Upper lobe of left lung (tissue), 6 donors: ENCODE measurements at regions not wholly inside any gene's neighbourhood (a gene's known extent, or its start where the extent isn't known, plus 50 kb on each side); places are given as distances from the start of the nearest gene placed in this dataset.

Experiments
- ATAC-seq, 2 donors: fragments of 200-7000 bp; cut with Tn5 transposase; one replicate each; pipeline ENCODE4 v1.9.1; 2022; ENCODE audit warnings: mild to moderate bottlenecking in 2 of 2, moderate library complexity in 2 of 2; ENCODE audit not compliant: low FRiP score in 2 of 2
- DNase-seq, 2 donors: peaks; one replicate each; pipeline ENCODE4 v3.0.0-alpha.2; 2019 to 2020
- H3K27ac ChIP-seq, 4 donors: fragments of 200-600 bp; sonication (generic); one replicate each; pipeline ENCODE4 v1.5.1; 2016 to 2019
- H3K27me3 ChIP-seq, 4 donors: fragments of 200-600 bp; sonication (generic); one replicate each; pipeline ENCODE4 v1.5.1; 2017 to 2019
- H3K36me3 ChIP-seq, 4 donors: fragments of 200-600 bp; sonication (generic); one replicate each; pipeline ENCODE4 v1.5.1; 2016 to 2019
- H3K4me1 ChIP-seq, 4 donors: fragments of 200-600 bp; sonication (generic); one replicate each; pipeline ENCODE4 v1.5.1; 2018 to 2019
- H3K4me3 ChIP-seq, 4 donors: fragments of 200-600 bp; sonication (generic); one replicate each; pipeline ENCODE4 v1.5.1; 2017 to 2019; ENCODE audit warnings: mild to moderate bottlenecking in 2 of 4, moderate library complexity in 1 of 4
- H3K9me3 ChIP-seq, 4 donors: fragments of 200-600 bp; sonication (generic); one replicate each; pipeline ENCODE4 v1.5.1; 2018 to 2019
- EP300 ChIP-seq, 4 donors: sonication (generic); formaldehyde crosslinking; IDR thresholded peaks; one replicate each; pipeline ENCODE4 v1.5.1; 2017; ENCODE audit warnings: antibody characterized with exemption in 4 of 4, control low read depth in 2 of 4
- POLR2A ChIP-seq, 4 donors: fragments of 450-650 bp; IDR thresholded peaks; one replicate each; pipeline ENCODE4 v1.5.1; 2016 to 2017; ENCODE audit warnings: antibody characterized with exemption in 4 of 4, mild to moderate bottlenecking in 2 of 4
- POLR2AphosphoS5 ChIP-seq, 2 donors: sonication (generic); formaldehyde crosslinking; IDR thresholded peaks; one replicate each; pipeline ENCODE4 v1.5.1; 2017; ENCODE audit warnings: antibody characterized with exemption in 2 of 2
- WGBS, 2 donors: methylation state at CpG; one replicate each; pipeline ENCODE4 v1.1.5; 2017 to 2018; 5-methylcytosine and 5-hydroxymethylcytosine counted together
- TF ChIP-seq, protein P1 (sequence below), 6 experiments: fragments of 450-650 bp in 4 of 6; fragments of 200-600 bp in 2 of 6; sonication (generic) in 2 of 6; IDR thresholded peaks; one replicate each; pipeline ENCODE4 v1.5.1; 2016 to 2019; ENCODE audit warnings: antibody characterized with exemption in 6 of 6
- donor health status: DM: no; HTN: no; CAD: no; lungs with moderate emphysema.
- donor health status: DM: no; HTN: yes; CAD: no; lungs with severe emphysema.

DNA sequence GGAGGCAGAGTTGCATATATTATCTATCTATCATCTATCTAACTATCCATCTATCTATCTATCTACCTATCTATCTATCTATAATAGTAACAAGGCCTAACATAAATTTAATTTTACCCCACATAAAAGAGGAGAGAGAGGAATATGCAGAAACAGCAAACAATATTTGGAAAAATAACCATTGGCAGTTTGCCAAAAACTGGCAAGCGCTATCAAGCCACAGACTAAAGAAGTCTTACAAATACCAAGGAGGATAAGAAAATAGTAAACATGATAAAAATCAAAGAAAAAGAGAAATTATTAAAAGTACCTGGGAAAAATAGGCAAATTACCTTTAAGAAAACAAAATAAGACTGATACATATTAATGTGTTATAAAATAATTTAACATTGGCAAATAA lies 230.8 kb downstream of the CPXCR1 start:
- H3K27ac ChIP-seq, result no peak overlapping the region
- no peaks in the 10 kb centered on the region for H3K4me1 ChIP-seq
- WGBS, 2 donors, result 73 to 74% methylated on average over 1 of the region's 1 CpG
- no peak for TF ChIP-seq EP300 (IDR thresholded peaks at IDR 0.05)
- TF ChIP-seq, protein P1, sequence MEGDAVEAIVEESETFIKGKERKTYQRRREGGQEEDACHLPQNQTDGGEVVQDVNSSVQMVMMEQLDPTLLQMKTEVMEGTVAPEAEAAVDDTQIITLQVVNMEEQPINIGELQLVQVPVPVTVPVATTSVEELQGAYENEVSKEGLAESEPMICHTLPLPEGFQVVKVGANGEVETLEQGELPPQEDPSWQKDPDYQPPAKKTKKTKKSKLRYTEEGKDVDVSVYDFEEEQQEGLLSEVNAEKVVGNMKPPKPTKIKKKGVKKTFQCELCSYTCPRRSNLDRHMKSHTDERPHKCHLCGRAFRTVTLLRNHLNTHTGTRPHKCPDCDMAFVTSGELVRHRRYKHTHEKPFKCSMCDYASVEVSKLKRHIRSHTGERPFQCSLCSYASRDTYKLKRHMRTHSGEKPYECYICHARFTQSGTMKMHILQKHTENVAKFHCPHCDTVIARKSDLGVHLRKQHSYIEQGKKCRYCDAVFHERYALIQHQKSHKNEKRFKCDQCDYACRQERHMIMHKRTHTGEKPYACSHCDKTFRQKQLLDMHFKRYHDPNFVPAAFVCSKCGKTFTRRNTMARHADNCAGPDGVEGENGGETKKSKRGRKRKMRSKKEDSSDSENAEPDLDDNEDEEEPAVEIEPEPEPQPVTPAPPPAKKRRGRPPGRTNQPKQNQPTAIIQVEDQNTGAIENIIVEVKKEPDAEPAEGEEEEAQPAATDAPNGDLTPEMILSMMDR (IDR thresholded peaks at IDR 0.05), result no peak
- TF ChIP-seq POLR2AphosphoS5 (IDR thresholded peaks at IDR 0.05), result no peak
- ATAC-seq (no peak), DNase-seq (no peak)
- H3K9me3 ChIP-seq, result no peaks in the 10 kb centered on the region
- H3K27me3 ChIP-seq, result no peaks in the 10 kb centered on the region
- H3K36me3 ChIP-seq, result no peaks in the 10 kb centered on the region
- no peak overlapping the region for H3K4me3 ChIP-seq

DNA sequence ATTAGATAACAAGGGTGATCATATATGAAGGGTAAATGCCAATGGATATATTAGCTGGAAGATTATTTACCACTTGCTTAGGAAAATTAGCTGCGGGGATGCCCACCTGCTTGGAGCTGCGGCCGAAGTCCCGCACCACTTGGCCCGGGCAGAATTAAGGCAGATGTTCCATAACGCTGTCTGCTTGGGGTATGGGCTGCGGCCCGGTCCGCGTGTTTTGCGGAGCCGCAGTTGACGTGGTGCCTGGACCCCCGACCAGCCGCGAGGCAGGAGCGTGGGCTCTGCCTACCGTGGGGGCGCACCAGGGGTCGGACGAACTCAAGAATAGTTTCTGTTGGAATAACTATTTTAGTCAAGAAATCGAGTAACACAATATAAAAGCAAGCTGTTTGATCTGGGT lies 235.2 kb downstream of the CPXCR1 start:
- WGBS, 2 donors, result 87 to 92% methylated on average over 12 to 22 of the region's 22 CpGs
- Histone ChIP-seq H3K27me3 (no peaks in the 10 kb centered on the region), H3K36me3 (no peaks in the 10 kb centered on the region), H3K4me3 (no peak overlapping the region), H3K27ac (no peak overlapping the region), H3K4me1 (no peaks in the 10 kb centered on the region), H3K9me3 (no peaks in the 10 kb centered on the region)
- no peak for ATAC-seq
- TF ChIP-seq POLR2AphosphoS5 (IDR thresholded peaks at IDR 0.05), result no peak
- TF ChIP-seq, protein P1 (IDR thresholded peaks at IDR 0.05), result no peak
- DNase-seq, result peak in 1 of 2 donors; percentile 19

DNA sequence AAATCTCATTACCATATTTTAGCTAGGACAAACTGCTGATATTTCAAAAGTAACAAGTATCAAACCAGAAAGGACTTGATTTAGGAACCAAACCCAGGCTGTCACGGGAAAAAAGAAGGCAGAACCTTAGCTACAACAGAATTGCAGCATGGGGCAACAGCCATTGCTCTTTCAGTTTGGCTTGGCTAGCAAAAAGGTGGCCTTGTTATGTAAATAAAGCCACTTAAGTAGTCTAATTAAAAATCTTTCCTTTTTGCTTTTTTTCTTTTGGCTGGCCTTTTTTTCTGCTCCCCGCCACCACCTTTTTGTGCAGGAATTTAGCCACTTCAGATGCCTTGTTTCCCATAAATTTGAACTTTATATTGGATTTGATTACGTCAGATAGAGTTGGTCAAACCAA lies 235.9 kb downstream of the CPXCR1 start:
- H3K36me3 ChIP-seq, result no peaks in the 10 kb centered on the region
- H3K4me3 ChIP-seq, result no peak overlapping the region
- H3K9me3 ChIP-seq, result no peaks in the 10 kb centered on the region
- no peaks in the 10 kb centered on the region for H3K27me3 ChIP-seq
- H3K4me1 ChIP-seq, result no peaks in the 10 kb centered on the region
- WGBS, 2 donors, result 68 to 69% methylated on average over 3 of the region's 3 CpGs
- TF ChIP-seq, protein P1 (IDR thresholded peaks at IDR 0.05), result no peak
- TF ChIP-seq POLR2A (IDR thresholded peaks at IDR 0.05) (no peak), POLR2AphosphoS5 (IDR thresholded peaks at IDR 0.05) (no peak), EP300 (IDR thresholded peaks at IDR 0.05) (no peak)
- no peak overlapping the region for H3K27ac ChIP-seq
- ATAC-seq (no peak), DNase-seq (no peak)

DNA sequence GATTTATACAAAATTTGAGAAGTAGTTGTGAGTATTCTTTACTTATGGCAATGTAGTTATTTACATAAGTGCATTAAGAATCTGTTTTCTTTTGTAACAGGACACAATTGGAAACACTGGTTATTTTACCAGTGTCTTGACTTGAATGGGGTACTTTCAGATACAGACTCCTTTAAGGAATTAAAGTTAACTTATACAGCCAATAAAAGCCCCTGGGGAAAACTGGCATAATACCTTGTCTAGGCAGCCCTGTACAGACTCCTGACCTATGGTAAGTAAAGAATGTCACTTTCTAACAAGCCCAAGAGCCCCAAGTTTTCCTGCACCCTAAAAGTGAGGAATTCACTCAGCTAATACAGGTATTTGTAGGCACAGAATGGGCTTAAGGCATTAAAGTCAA lies 241.8 kb downstream of the CPXCR1 start:
- TF ChIP-seq EP300 (IDR thresholded peaks at IDR 0.05) (no peak), POLR2A (IDR thresholded peaks at IDR 0.05) (no peak), POLR2AphosphoS5 (IDR thresholded peaks at IDR 0.05) (no peak)
- TF ChIP-seq, protein P1 (IDR thresholded peaks at IDR 0.05), result no peak
- H3K27ac ChIP-seq, result no peak overlapping the region
- DNase-seq (no peak), ATAC-seq (no peak)
- H3K27me3 ChIP-seq, result no peaks in the 10 kb centered on the region
- no peak overlapping the region for H3K4me3 ChIP-seq
- H3K4me1 ChIP-seq, result no peaks in the 10 kb centered on the region
- no peaks in the 10 kb centered on the region for H3K36me3 ChIP-seq
- H3K9me3 ChIP-seq, result no peaks in the 10 kb centered on the region

DNA sequence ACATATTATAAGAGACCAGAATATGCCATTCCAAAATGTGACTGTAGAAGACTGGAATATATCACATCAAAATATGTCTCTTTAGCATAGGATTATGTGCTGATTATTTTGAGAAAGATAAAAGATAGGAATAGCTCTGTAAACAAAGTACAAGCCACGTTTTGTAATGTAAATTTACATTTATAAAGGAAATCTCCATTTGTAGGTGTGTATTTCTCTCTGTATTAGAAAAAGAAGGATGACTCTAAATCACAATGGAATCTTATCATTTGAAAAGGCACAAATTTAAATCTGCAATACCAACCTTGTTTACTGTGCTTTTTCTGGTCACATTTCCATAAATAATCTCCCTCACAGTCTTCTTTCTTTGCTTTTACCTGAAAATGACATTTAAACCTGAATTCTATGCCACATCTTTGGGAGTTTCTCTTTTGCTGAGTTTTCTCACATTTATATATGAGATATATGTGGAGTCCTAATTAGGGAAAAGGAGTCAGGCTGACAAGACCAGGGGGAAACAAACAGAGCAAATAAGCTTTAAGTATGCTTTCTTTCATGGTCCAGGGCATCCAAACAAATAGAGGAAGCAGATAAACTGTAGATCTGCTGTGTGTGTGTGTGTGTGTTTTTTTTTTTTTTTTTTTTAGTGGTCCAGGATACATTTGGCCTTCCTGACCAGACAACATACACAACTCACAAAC lies 244.0 kb downstream of the CPXCR1 start:
- ATAC-seq, result no peak

More for the DNA sequence above, 244.0 kb downstream of the CPXCR1 start:
- TF ChIP-seq, protein P1 (IDR thresholded peaks at IDR 0.05), result no peak
- TF ChIP-seq EP300 (IDR thresholded peaks at IDR 0.05) (no peak), POLR2AphosphoS5 (IDR thresholded peaks at IDR 0.05) (no peak), POLR2A (IDR thresholded peaks at IDR 0.05) (no peak)
- H3K4me3 ChIP-seq, result no peak overlapping the region
- no peak overlapping the region for H3K27ac ChIP-seq
- WGBS, 2 donors, result 17% methylated on average over 1 of the region's 1 CpG
- H3K36me3 ChIP-seq, result no peaks in the 10 kb centered on the region
- DNase-seq, result no peak
- no peaks in the 10 kb centered on the region for H3K4me1 ChIP-seq
- H3K27me3 ChIP-seq, result no peaks in the 10 kb centered on the region
- H3K9me3 ChIP-seq, result no peaks in the 10 kb centered on the region
